GM12865 (cell line): ENCODE measurements at regions not wholly inside any gene's neighbourhood (a gene's known extent, or its start where the extent isn't known, plus 50 kb on each side); places are given as distances from the start of the nearest gene placed in this dataset.

Experiments used
- DNase-seq: peaks from one replicate; pipeline ENCODE4 v3.0.0; 2010; ENCODE audit warnings: low read depth
- H3K4me3 ChIP-seq: 2 replicates; pipeline ENCODE4 v1.5.1; 2011; ENCODE audit warnings: mild to moderate bottlenecking, low read depth, low read length, control low read depth
- CTCF ChIP-seq: IDR thresholded peaks from 2 replicates; pipeline ENCODE4 v1.5.1; 2011; ENCODE audit warnings: low read length, control low read depth, low read depth, inconsistent platforms; ENCODE audit not compliant: insufficient read depth; ENCODE audit errors: missing control alignments

GRCh38 chr2:136639651-136640050 lies 125.7 kb upstream of the THSD7B start:
- no peak for DNase-seq
- no peak for TF ChIP-seq CTCF
- H3K4me3 ChIP-seq, result no peak overlapping the region

- no peak for TF ChIP-seq CTCF
- no peak overlapping the region for H3K4me3 ChIP-seq
- no peak for DNase-seq
Measured at GRCh38 chr2:136638193-136638592, 127.2 kb upstream of the THSD7B start.

- TF ChIP-seq CTCF, result no peak
- H3K4me3 ChIP-seq, result no peak overlapping the region
- DNase-seq, result no peak
Measured at GRCh38 chr2:136637402-136637801, 127.9 kb upstream of the THSD7B start.

- DNase-seq, result no peak
- no peak overlapping the region for H3K4me3 ChIP-seq
- TF ChIP-seq CTCF, result no peak
Measured at GRCh38 chr2:136628490-136628889, 136.9 kb upstream of the THSD7B start.

- H3K4me3 ChIP-seq, result no peak overlapping the region
- no peak for TF ChIP-seq CTCF
- DNase-seq, result no peak
Measured at GRCh38 chr2:136613096-136613495, 152.2 kb upstream of the THSD7B start.

- no peak for TF ChIP-seq CTCF
- no peak for DNase-seq
- no peak overlapping the region for H3K4me3 ChIP-seq
Measured at GRCh38 chr2:136612079-136612478, 153.3 kb upstream of the THSD7B start.

- H3K4me3 ChIP-seq, result no peak overlapping the region
- DNase-seq, result no peak
- TF ChIP-seq CTCF, result no peak
Measured at GRCh38 chr2:136611451-136611850, 153.9 kb upstream of the THSD7B start.
